ENCODE measurements at regions not wholly inside any gene's neighbourhood (a gene's known extent, or its start where the extent isn't known, plus 50 kb on each side); places are given as distances from the start of the nearest gene placed in this dataset.

GRCh38 chr2:200013906-200014305, 58.5 kb downstream of the MAIP1 start:
- Histone ChIP-seq H3K4me3 (ENCODE audit: low read depth, low read length) (no peak overlapping the region), H3K27ac (ENCODE audit: insufficient read depth, low read length, poor library complexity, severe bottlenecking) (no peak overlapping the region), H3K36me3 (ENCODE audit: control insufficient read depth, insufficient read depth, low read length) (no peaks in the 10 kb centered on the region), H3K27me3 (ENCODE audit: control insufficient read depth, insufficient read depth, low read length) (no peaks in the 10 kb centered on the region), H3K4me1 (ENCODE audit: control insufficient read depth, insufficient read depth, low read length, poor library complexity, severe bottlenecking) (no peaks in the 10 kb centered on the region), H3K9me3 (ENCODE audit: control insufficient read depth in 2 of 2, low read length in 2 of 2) (no peaks in the 10 kb centered on the region)
- peaks cover 15% of the 10 kb centered on the region for H3K27me3 Mint-ChIP-seq
- H3K36me3 Mint-ChIP-seq, result no peaks in the 10 kb centered on the region
- H3K9me3 Mint-ChIP-seq, result peaks cover 0 to 5% (median 2%) of the 10 kb centered on the region in 7 donors
- no peak overlapping the region for H3K4me3 Mint-ChIP-seq
- no peak for ATAC-seq (ENCODE audit: low read depth in 2 of 2)
- no peak overlapping the region for H3K27ac Mint-ChIP-seq
- DNase-seq, result no peak
- H3K4me1 Mint-ChIP-seq, result no peaks in the 10 kb centered on the region

GRCh38 chr2:200021449-200022114, 66.2 kb downstream of the MAIP1 start:
- H3K27ac Mint-ChIP-seq, result no peak overlapping the region

GRCh38 chr2:200022511-200022910, 67.1 kb downstream of the MAIP1 start:
- Mint-ChIP-seq H3K36me3 (no peaks in the 10 kb centered on the region), H3K9me3 (peaks cover 0 to 1% (median 0%) of the 10 kb centered on the region in 7 donors), H3K27me3 (peaks cover 22% of the 10 kb centered on the region), H3K4me3 (no peak overlapping the region), H3K4me1 (no peaks in the 10 kb centered on the region), H3K27ac (no peak overlapping the region)
- peaks cover 5% of the 10 kb centered on the region for H3K27me3 ChIP-seq (ENCODE audit: control insufficient read depth, insufficient read depth, low read length)
- H3K4me1 ChIP-seq (ENCODE audit: control insufficient read depth, insufficient read depth, low read length, poor library complexity, severe bottlenecking), result no peaks in the 10 kb centered on the region
- H3K36me3 ChIP-seq (ENCODE audit: control insufficient read depth, insufficient read depth, low read length), result no peaks in the 10 kb centered on the region
- H3K9me3 ChIP-seq (ENCODE audit: control insufficient read depth in 2 of 2, low read length in 2 of 2), result no peaks in the 10 kb centered on the region
- no peak for DNase-seq
- H3K4me3 ChIP-seq (ENCODE audit: low read depth, low read length), result no peak overlapping the region
- no peak for ATAC-seq (ENCODE audit: low read depth in 2 of 2)
- no peak overlapping the region for H3K27ac ChIP-seq (ENCODE audit: insufficient read depth, low read length, poor library complexity, severe bottlenecking)

More at GRCh38 chr2:200021449-200022114, 66.2 kb downstream of the MAIP1 start:
- DNase-seq, result no peak
- Mint-ChIP-seq H3K4me3 (no peak overlapping the region), H3K4me1 (no peaks in the 10 kb centered on the region), H3K9me3 (peaks cover 0 to 5% (median 1%) of the 10 kb centered on the region in 7 donors), H3K36me3 (no peaks in the 10 kb centered on the region), H3K27me3 (peaks cover 22% of the 10 kb centered on the region)
- ATAC-seq (ENCODE audit: low read depth in 2 of 2), result no peak
- Histone ChIP-seq H3K4me1 (ENCODE audit: control insufficient read depth, insufficient read depth, low read length, poor library complexity, severe bottlenecking) (no peaks in the 10 kb centered on the region), H3K9me3 (ENCODE audit: control insufficient read depth in 2 of 2, low read length in 2 of 2) (no peaks in the 10 kb centered on the region), H3K27ac (ENCODE audit: insufficient read depth, low read length, poor library complexity, severe bottlenecking) (no peak overlapping the region), H3K36me3 (ENCODE audit: control insufficient read depth, insufficient read depth, low read length) (no peaks in the 10 kb centered on the region), H3K4me3 (ENCODE audit: low read depth, low read length) (no peak overlapping the region), H3K27me3 (ENCODE audit: control insufficient read depth, insufficient read depth, low read length) (peaks cover 5% of the 10 kb centered on the region)

GRCh38 chr2:200023570-200023969, 68.2 kb downstream of the MAIP1 start:
- ATAC-seq (ENCODE audit: low read depth in 2 of 2), result no peak
- H3K9me3 ChIP-seq (ENCODE audit: control insufficient read depth in 2 of 2, low read length in 2 of 2), result no peaks in the 10 kb centered on the region
- Mint-ChIP-seq H3K9me3 (peaks cover 0 to 1% (median 0%) of the 10 kb centered on the region in 7 donors), H3K4me1 (no peaks in the 10 kb centered on the region), H3K36me3 (no peaks in the 10 kb centered on the region), H3K4me3 (no peak overlapping the region), H3K27ac (no peak overlapping the region), H3K27me3 (peaks cover 17% of the 10 kb centered on the region)
- peaks cover 5% of the 10 kb centered on the region for H3K27me3 ChIP-seq (ENCODE audit: control insufficient read depth, insufficient read depth, low read length)
- DNase-seq, result no peak
- no peak overlapping the region for H3K4me3 ChIP-seq (ENCODE audit: low read depth, low read length)
- no peak overlapping the region for H3K27ac ChIP-seq (ENCODE audit: insufficient read depth, low read length, poor library complexity, severe bottlenecking)
- H3K36me3 ChIP-seq (ENCODE audit: control insufficient read depth, insufficient read depth, low read length), result no peaks in the 10 kb centered on the region
- no peaks in the 10 kb centered on the region for H3K4me1 ChIP-seq (ENCODE audit: control insufficient read depth, insufficient read depth, low read length, poor library complexity, severe bottlenecking)

GRCh38 chr2:200025717-200026116, 70.3 kb downstream of the MAIP1 start:
- H3K27me3 Mint-ChIP-seq, result peaks cover 11% of the 10 kb centered on the region
- H3K36me3 ChIP-seq (ENCODE audit: control insufficient read depth, insufficient read depth, low read length), result no peaks in the 10 kb centered on the region
- H3K9me3 ChIP-seq (ENCODE audit: control insufficient read depth in 2 of 2, low read length in 2 of 2), result no peaks in the 10 kb centered on the region
- H3K4me1 Mint-ChIP-seq, result no peaks in the 10 kb centered on the region
- DNase-seq, result no peak
- no peak for ATAC-seq (ENCODE audit: low read depth in 2 of 2)
- no peaks in the 10 kb centered on the region for H3K27me3 ChIP-seq (ENCODE audit: control insufficient read depth, insufficient read depth, low read length)
- H3K9me3 Mint-ChIP-seq, result no peaks in the 10 kb centered on the region
- no peak overlapping the region for H3K27ac ChIP-seq (ENCODE audit: insufficient read depth, low read length, poor library complexity, severe bottlenecking)
- no peaks in the 10 kb centered on the region for H3K4me1 ChIP-seq (ENCODE audit: control insufficient read depth, insufficient read depth, low read length, poor library complexity, severe bottlenecking)
- H3K4me3 ChIP-seq (ENCODE audit: low read depth, low read length), result no peak overlapping the region
- H3K27ac Mint-ChIP-seq, result no peak overlapping the region
- no peak overlapping the region for H3K4me3 Mint-ChIP-seq
- H3K36me3 Mint-ChIP-seq, result no peaks in the 10 kb centered on the region

GRCh38 chr2:200026332-200027230, 71.2 kb downstream of the MAIP1 start:
- DNase-seq (no peak), ATAC-seq (ENCODE audit: low read depth in 2 of 2) (no peak)
- Histone ChIP-seq H3K27me3 (ENCODE audit: control insufficient read depth, insufficient read depth, low read length) (no peaks in the 10 kb centered on the region), H3K27ac (ENCODE audit: insufficient read depth, low read length, poor library complexity, severe bottlenecking) (no peak overlapping the region), H3K4me3 (ENCODE audit: low read depth, low read length) (no peak overlapping the region), H3K9me3 (ENCODE audit: control insufficient read depth in 2 of 2, low read length in 2 of 2) (no peaks in the 10 kb centered on the region), H3K36me3 (ENCODE audit: control insufficient read depth, insufficient read depth, low read length) (no peaks in the 10 kb centered on the region), H3K4me1 (ENCODE audit: control insufficient read depth, insufficient read depth, low read length, poor library complexity, severe bottlenecking) (no peaks in the 10 kb centered on the region)
- H3K27ac Mint-ChIP-seq, result no peak overlapping the region
- H3K4me1 Mint-ChIP-seq, result no peaks in the 10 kb centered on the region
- H3K36me3 Mint-ChIP-seq, result no peaks in the 10 kb centered on the region
- no peaks in the 10 kb centered on the region for H3K9me3 Mint-ChIP-seq
- H3K4me3 Mint-ChIP-seq, result no peak overlapping the region
- peaks cover 5% of the 10 kb centered on the region for H3K27me3 Mint-ChIP-seq

- Histone ChIP-seq H3K36me3 (ENCODE audit: control insufficient read depth, insufficient read depth, low read length) (no peaks in the 10 kb centered on the region), H3K4me3 (ENCODE audit: low read depth, low read length) (no peak overlapping the region), H3K27ac (ENCODE audit: insufficient read depth, low read length, poor library complexity, severe bottlenecking) (no peak overlapping the region), H3K4me1 (ENCODE audit: control insufficient read depth, insufficient read depth, low read length, poor library complexity, severe bottlenecking) (no peaks in the 10 kb centered on the region), H3K9me3 (ENCODE audit: control insufficient read depth in 2 of 2, low read length in 2 of 2) (no peaks in the 10 kb centered on the region), H3K27me3 (ENCODE audit: control insufficient read depth, insufficient read depth, low read length) (no peaks in the 10 kb centered on the region)
- Mint-ChIP-seq H3K4me1 (no peaks in the 10 kb centered on the region), H3K36me3 (no peaks in the 10 kb centered on the region), H3K9me3 (no peaks in the 10 kb centered on the region), H3K27me3 (no peaks in the 10 kb centered on the region), H3K27ac (no peak overlapping the region), H3K4me3 (no peak overlapping the region)
- no peak for DNase-seq
- ATAC-seq (ENCODE audit: low read depth in 2 of 2), result no peak
Measured at GRCh38 chr2:200028998-200029397, 73.6 kb downstream of the MAIP1 start.
